ENCODE measurements at regions not wholly inside any gene's neighbourhood (a gene's known extent, or its start where the extent isn't known, plus 50 kb on each side); places are given as distances from the start of the nearest gene placed in this dataset.

GRCh38 chr14:104396682-104397470 is 182.7 kb upstream of the C14orf180 start:
- TF ChIP-seq POLR2A (IDR thresholded peaks at IDR 0.05; ENCODE audit: low read length) (no peak), EP300 (IDR thresholded peaks at IDR 0.05) (no peak), RAD21 (conservative IDR thresholded peaks at IDR 0.05 in 1 of 2, IDR thresholded peaks at IDR 0.05 in 1 of 2) (no peak), CTCF (IDR thresholded peaks at IDR 0.05) (no peak), CHD2 (IDR thresholded peaks at IDR 0.05; ENCODE audit: low read length, partially characterized antibody) (no peak)
- TF ChIP-seq, protein P1, sequence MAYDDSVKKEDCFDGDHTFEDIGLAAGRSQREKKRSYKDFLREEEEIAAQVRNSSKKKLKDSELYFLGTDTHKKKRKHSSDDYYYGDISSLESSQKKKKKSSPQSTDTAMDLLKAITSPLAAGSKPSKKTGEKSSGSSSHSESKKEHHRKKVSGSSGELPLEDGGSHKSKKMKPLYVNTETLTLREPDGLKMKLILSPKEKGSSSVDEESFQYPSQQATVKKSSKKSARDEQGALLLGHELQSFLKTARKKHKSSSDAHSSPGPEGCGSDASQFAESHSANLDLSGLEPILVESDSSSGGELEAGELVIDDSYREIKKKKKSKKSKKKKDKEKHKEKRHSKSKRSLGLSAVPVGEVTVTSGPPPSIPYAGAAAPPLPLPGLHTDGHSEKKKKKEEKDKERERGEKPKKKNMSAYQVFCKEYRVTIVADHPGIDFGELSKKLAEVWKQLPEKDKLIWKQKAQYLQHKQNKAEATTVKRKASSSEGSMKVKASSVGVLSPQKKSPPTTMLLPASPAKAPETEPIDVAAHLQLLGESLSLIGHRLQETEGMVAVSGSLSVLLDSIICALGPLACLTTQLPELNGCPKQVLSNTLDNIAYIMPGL (CRISPR knock-in tag; IDR thresholded peaks at IDR 0.05; ENCODE audit: borderline replicate concordance): no peak

Data from A549 (cell line).